HepG2 (cell line): ENCODE measurements at regions not wholly inside any gene's neighbourhood (a gene's known extent, or its start where the extent isn't known, plus 50 kb on each side); places are given as distances from the start of the nearest gene placed in this dataset.

Experiments used
- CBX5 ChIP-seq: sonication (generic); formaldehyde crosslinking; IDR thresholded peaks from 2 replicates; pipeline ENCODE4 v1.4.0; 2020; ENCODE audit warnings: missing genetic modification reagents, borderline replicate concordance
- ELF1 ChIP-seq: sonication (generic); formaldehyde crosslinking; IDR thresholded peaks from 2 replicates; pipeline ENCODE4 v1.4.0; 2020; ENCODE audit warnings: missing genetic modification reagents
- FIP1L1 ChIP-seq: fragments of 200-400 bp; formaldehyde crosslinking; IDR thresholded peaks from 2 replicates; pipeline ENCODE4 v1.6.1; 2018; ENCODE audit warnings: low read depth, mild to moderate bottlenecking, low read length, moderate library complexity, borderline replicate concordance; ENCODE audit not compliant: insufficient read depth
- MATR3 ChIP-seq: sonication (generic); formaldehyde crosslinking; IDR thresholded peaks from 2 replicates; pipeline ENCODE4 v1.4.0; 2020; ENCODE audit warnings: missing genetic modification reagents
- MXD1 ChIP-seq: sonication (generic); formaldehyde crosslinking; IDR thresholded peaks from 2 replicates; pipeline ENCODE4 v1.4.0; 2020; ENCODE audit warnings: mild to moderate bottlenecking, missing genetic modification reagents
- ZC3H13 ChIP-seq: sonication (generic); formaldehyde crosslinking; IDR thresholded peaks from 2 replicates; pipeline ENCODE4 v1.8.1; 2023; ENCODE audit warnings: mild to moderate bottlenecking, missing genetic modification reagents, moderate library complexity
- ZNF318 ChIP-seq: sonication (generic); formaldehyde crosslinking; IDR thresholded peaks from 2 replicates; pipeline ENCODE4 v1.4.0; 2020; ENCODE audit warnings: mild to moderate bottlenecking, missing genetic modification reagents

- no peak for TF ChIP-seq CBX5 (CRISPR knock-in tag)
- TF ChIP-seq ZNF318 (CRISPR knock-in tag): no peak
- TF ChIP-seq MATR3: no peak
- no peak for TF ChIP-seq FIP1L1
- TF ChIP-seq ELF1 (CRISPR knock-in tag): no peak
- no peak for TF ChIP-seq ZC3H13 (CRISPR knock-in tag)
- no peak for TF ChIP-seq MXD1 (CRISPR knock-in tag)
Observed at GRCh38 chr5:107247427-107247826, 423.3 kb downstream of the EFNA5 start.
